ENCODE measurements at regions not wholly inside any gene's neighbourhood (a gene's known extent, or its start where the extent isn't known, plus 50 kb on each side); places are given as distances from the start of the nearest gene placed in this dataset.

- TF ChIP-seq POLR2A (IDR thresholded peaks at IDR 0.05; ENCODE audit: low read depth, low read length) (no peak), TAF1 (IDR thresholded peaks at IDR 0.05; ENCODE audit: borderline replicate concordance, low read depth, low read length) (no peak), POLR2AphosphoS5 (IDR thresholded peaks at IDR 0.05; ENCODE audit: low read depth, low read length) (no peak)
Measured at GRCh38 chr10:4099202-4099601, 314.2 kb upstream of the KLF6 start.

All from GM12892 (cell line).